H7 (cell line): ENCODE measurements at regions not wholly inside any gene's neighbourhood (a gene's known extent, or its start where the extent isn't known, plus 50 kb on each side); places are given as distances from the start of the nearest gene placed in this dataset.

Experiments
- DNase-seq: peaks from one replicate; pipeline ENCODE4 v3.0.0; 2012
- H3K27me3 ChIP-seq: 2 replicates; pipeline ENCODE4 v1.6.0; 2011; ENCODE audit warnings: mild to moderate bottlenecking, low read length; ENCODE audit not compliant: control insufficient read depth, insufficient read depth
- H3K36me3 ChIP-seq: replicated peaks from 2 replicates; pipeline ENCODE4 v1.5.1; 2011; ENCODE audit warnings: low read length; ENCODE audit not compliant: control insufficient read depth, insufficient read depth
- H3K4me3 ChIP-seq: 2 replicates; pipeline ENCODE4 v1.5.1; 2011; ENCODE audit warnings: low read depth, mild to moderate bottlenecking, control low read depth, low read length, moderate library complexity; ENCODE audit not compliant: insufficient read depth

- no peaks in the 10 kb centered on the region for H3K27me3 ChIP-seq
- no peaks in the 10 kb centered on the region for H3K36me3 ChIP-seq
- no peak for DNase-seq
- no peak overlapping the region for H3K4me3 ChIP-seq
Observed at GRCh38 chr4:66071911-66072310, 401.6 kb upstream of the EPHA5 start.

GRCh38 chr4:66062921-66063320, 392.6 kb upstream of the EPHA5 start:
- Histone ChIP-seq H3K4me3 (no peak overlapping the region), H3K27me3 (no peaks in the 10 kb centered on the region), H3K36me3 (no peaks in the 10 kb centered on the region)
- DNase-seq, result no peak

GRCh38 chr4:66062044-66062443, 391.8 kb upstream of the EPHA5 start:
- Histone ChIP-seq H3K4me3 (no peak overlapping the region), H3K27me3 (no peaks in the 10 kb centered on the region), H3K36me3 (no peaks in the 10 kb centered on the region)
- DNase-seq, result no peak

- no peaks in the 10 kb centered on the region for H3K27me3 ChIP-seq
- H3K36me3 ChIP-seq, result no peaks in the 10 kb centered on the region
- DNase-seq, result no peak
- no peak overlapping the region for H3K4me3 ChIP-seq
Observed at GRCh38 chr4:66059556-66059955, 389.3 kb upstream of the EPHA5 start.

- DNase-seq, result no peak
- no peak overlapping the region for H3K4me3 ChIP-seq
- H3K36me3 ChIP-seq, result no peaks in the 10 kb centered on the region
- no peaks in the 10 kb centered on the region for H3K27me3 ChIP-seq
Observed at GRCh38 chr4:66059136-66059535, 388.8 kb upstream of the EPHA5 start.

- H3K27me3 ChIP-seq, result no peaks in the 10 kb centered on the region
- no peak for DNase-seq
- H3K36me3 ChIP-seq, result no peaks in the 10 kb centered on the region
- no peak overlapping the region for H3K4me3 ChIP-seq
Observed at GRCh38 chr4:66055999-66056398, 385.7 kb upstream of the EPHA5 start.

- no peaks in the 10 kb centered on the region for H3K36me3 ChIP-seq
- no peak overlapping the region for H3K4me3 ChIP-seq
- no peaks in the 10 kb centered on the region for H3K27me3 ChIP-seq
- no peak for DNase-seq
Observed at GRCh38 chr4:66052426-66052825, 382.1 kb upstream of the EPHA5 start.

GRCh38 chr4:66048861-66049260, 378.6 kb upstream of the EPHA5 start:
- Histone ChIP-seq H3K27me3 (no peaks in the 10 kb centered on the region), H3K36me3 (no peaks in the 10 kb centered on the region), H3K4me3 (no peak overlapping the region)
- DNase-seq, result no peak

GRCh38 chr4:66045913-66046312, 375.6 kb upstream of the EPHA5 start:
- Histone ChIP-seq H3K36me3 (no peaks in the 10 kb centered on the region), H3K27me3 (no peaks in the 10 kb centered on the region), H3K4me3 (no peak overlapping the region)
- peak; percentile 5 for DNase-seq

GRCh38 chr4:66035701-66036100, 365.4 kb upstream of the EPHA5 start:
- DNase-seq, result no peak
- Histone ChIP-seq H3K36me3 (no peaks in the 10 kb centered on the region), H3K4me3 (no peak overlapping the region)

GRCh38 chr4:66034671-66035070, 364.4 kb upstream of the EPHA5 start:
- Histone ChIP-seq H3K27me3 (no peaks in the 10 kb centered on the region), H3K4me3 (no peak overlapping the region), H3K36me3 (no peaks in the 10 kb centered on the region)
- no peak for DNase-seq

More at GRCh38 chr4:66035701-66036100, 365.4 kb upstream of the EPHA5 start:
- H3K27me3 ChIP-seq, result no peaks in the 10 kb centered on the region

- H3K27me3 ChIP-seq, result no peaks in the 10 kb centered on the region
- H3K36me3 ChIP-seq, result no peaks in the 10 kb centered on the region
- no peak for DNase-seq
- H3K4me3 ChIP-seq, result no peak overlapping the region
Observed at GRCh38 chr4:66034262-66034661, 364.0 kb upstream of the EPHA5 start.

- no peak for DNase-seq
- no peak overlapping the region for H3K4me3 ChIP-seq
- H3K27me3 ChIP-seq, result no peaks in the 10 kb centered on the region
- no peaks in the 10 kb centered on the region for H3K36me3 ChIP-seq
Observed at GRCh38 chr4:66032571-66032970, 362.3 kb upstream of the EPHA5 start.

- DNase-seq, result no peak
- Histone ChIP-seq H3K27me3 (no peaks in the 10 kb centered on the region), H3K36me3 (no peaks in the 10 kb centered on the region), H3K4me3 (no peak overlapping the region)
Observed at GRCh38 chr4:66028668-66029067, 358.4 kb upstream of the EPHA5 start.

GRCh38 chr4:66023061-66023460, 352.8 kb upstream of the EPHA5 start:
- H3K27me3 ChIP-seq, result no peaks in the 10 kb centered on the region
- no peaks in the 10 kb centered on the region for H3K36me3 ChIP-seq
- no peak overlapping the region for H3K4me3 ChIP-seq
- DNase-seq, result no peak

GRCh38 chr4:66017671-66018070, 347.4 kb upstream of the EPHA5 start:
- H3K36me3 ChIP-seq, result no peaks in the 10 kb centered on the region
- DNase-seq, result no peak
- H3K4me3 ChIP-seq, result no peak overlapping the region
- no peaks in the 10 kb centered on the region for H3K27me3 ChIP-seq
